ENCODE measurements at regions not wholly inside any gene's neighbourhood (a gene's known extent, or its start where the extent isn't known, plus 50 kb on each side); places are given as distances from the start of the nearest gene placed in this dataset.

DNA sequence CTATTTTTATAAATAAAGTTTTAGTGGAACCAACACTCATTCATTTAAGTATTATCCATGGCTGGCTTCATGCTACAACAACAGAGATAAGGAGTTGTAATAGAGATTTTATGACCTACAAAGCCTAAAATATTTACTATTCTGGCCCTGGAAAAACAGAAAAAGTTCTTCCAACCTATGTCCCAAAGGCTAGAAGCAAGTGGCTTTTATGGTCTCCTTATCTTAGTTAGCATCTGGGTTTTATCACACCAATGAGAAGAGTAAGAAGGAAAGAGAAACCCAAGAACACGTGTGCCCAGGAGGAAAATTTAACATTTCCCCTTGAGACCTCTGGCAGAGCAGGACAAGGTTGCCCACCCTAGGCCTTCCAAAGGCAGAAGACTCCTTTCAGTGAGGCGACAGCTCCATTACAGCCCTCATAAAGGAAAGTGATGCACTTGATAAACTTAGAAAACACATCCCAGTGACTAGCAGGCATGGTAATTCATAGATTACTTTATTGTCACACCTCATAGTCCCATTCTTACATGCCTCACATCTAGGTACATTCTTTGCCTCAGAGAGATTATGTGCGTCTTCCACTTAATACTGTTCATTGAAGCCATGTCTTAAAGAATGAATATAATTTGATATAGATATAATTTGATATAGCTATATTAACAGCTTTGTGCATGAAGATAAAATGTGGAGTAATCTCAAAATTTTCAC lies 113.2 kb upstream of the ACP3 start:
- TF ChIP-seq, protein P1, sequence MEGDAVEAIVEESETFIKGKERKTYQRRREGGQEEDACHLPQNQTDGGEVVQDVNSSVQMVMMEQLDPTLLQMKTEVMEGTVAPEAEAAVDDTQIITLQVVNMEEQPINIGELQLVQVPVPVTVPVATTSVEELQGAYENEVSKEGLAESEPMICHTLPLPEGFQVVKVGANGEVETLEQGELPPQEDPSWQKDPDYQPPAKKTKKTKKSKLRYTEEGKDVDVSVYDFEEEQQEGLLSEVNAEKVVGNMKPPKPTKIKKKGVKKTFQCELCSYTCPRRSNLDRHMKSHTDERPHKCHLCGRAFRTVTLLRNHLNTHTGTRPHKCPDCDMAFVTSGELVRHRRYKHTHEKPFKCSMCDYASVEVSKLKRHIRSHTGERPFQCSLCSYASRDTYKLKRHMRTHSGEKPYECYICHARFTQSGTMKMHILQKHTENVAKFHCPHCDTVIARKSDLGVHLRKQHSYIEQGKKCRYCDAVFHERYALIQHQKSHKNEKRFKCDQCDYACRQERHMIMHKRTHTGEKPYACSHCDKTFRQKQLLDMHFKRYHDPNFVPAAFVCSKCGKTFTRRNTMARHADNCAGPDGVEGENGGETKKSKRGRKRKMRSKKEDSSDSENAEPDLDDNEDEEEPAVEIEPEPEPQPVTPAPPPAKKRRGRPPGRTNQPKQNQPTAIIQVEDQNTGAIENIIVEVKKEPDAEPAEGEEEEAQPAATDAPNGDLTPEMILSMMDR (IDR thresholded peaks at IDR 0.05; ENCODE audit: low read length), result no peak
- no peak for TF ChIP-seq EZH2 (IDR thresholded peaks at IDR 0.05; ENCODE audit: borderline replicate concordance, low read length)
